HG03108 (cell line): ENCODE measurements at regions not wholly inside any gene's neighbourhood (a gene's known extent, or its start where the extent isn't known, plus 50 kb on each side); places are given as distances from the start of the nearest gene placed in this dataset.
"Not testable (repeated sequence)": the region's sequence is repeated elsewhere in the genome, so short reads cannot be mapped to it uniquely, and the experiment has no call there.

Experiments used
- ATAC-seq: cut with Tn5 transposase; IDR thresholded peaks from one replicate; pipeline ENCODE4 v1.9.1; 2021; ENCODE audit warnings: moderate library complexity; ENCODE audit not compliant: unreplicated experiment

DNA sequence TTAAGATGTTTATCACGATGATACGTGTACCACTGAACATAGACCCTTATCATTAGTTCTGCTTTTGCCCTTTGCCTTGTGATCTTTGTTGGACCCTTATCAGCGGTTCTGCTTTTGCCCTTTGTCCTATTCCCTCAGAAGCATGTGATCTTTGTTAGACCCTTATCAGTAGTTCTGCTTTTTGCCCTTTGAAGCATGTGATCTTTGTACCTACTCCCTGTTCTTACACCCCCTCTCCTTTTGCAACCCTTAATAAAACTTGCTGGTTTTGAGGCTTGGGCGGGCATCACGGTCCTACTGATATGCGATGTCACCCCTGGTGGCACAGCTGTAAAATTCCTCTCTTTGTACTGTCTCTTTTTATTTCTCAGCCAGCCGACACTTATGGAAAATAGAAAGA is 117.0 kb downstream of the SDHAF3 start:
- not testable (repeated sequence) for ATAC-seq

DNA sequence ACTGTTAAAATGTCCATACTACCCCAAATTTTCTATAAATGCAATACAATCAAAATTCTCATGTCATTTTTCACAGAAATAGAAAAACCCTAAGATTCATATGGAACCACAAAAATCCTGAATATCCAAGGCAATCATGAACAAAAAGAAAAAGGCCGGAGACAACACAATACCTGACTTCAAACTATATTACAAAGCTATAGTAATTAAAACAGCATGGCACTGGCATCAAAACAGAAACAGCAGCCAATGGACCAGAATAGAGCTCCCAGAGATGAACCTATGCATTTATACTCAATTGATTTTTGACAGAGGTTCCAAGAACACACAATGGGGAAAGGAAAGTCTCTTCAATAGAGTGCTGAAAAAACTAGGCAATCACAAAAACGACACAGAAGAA is 128.8 kb downstream of the SDHAF3 start:
- ATAC-seq = no peak

DNA sequence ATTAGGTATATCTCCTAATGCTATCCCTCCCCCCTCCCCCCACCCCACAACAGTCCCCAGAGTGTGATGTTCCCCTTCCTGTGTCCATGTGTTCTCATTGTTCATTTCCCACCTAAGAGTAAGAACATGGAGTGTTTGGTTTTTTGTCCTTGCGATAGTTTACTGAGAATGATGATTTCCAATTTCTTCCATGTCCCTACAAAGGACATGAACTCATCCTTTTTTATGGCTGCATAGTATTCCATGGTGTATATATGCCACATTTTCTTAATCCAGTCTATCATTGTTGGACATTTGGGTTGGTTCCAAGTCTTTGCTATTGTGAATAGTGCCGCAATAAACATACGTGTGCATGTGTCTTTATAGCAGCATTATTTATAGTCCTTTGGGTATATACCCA is 140.7 kb downstream of the SDHAF3 start:
- not testable (repeated sequence) for ATAC-seq

DNA sequence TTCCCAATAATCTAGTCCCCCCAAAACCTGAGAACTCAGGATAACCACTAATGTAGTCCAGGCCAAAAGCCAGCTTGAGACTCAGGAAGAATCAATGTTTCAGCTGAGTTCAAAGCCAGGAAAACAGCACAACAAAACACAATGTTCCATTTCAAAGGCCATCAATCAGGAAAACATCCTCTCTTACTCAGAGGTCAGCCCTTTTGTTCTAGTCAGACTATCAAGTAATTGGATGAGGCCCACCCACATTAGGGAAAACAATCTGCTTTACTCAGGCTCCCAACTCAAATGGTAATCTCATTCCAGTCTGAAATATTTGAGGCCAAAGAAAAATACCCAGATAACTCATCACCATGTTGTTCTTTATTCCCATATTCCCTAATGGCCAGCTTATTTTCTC is 152.2 kb downstream of the SDHAF3 start:
- ATAC-seq = no peak

DNA sequence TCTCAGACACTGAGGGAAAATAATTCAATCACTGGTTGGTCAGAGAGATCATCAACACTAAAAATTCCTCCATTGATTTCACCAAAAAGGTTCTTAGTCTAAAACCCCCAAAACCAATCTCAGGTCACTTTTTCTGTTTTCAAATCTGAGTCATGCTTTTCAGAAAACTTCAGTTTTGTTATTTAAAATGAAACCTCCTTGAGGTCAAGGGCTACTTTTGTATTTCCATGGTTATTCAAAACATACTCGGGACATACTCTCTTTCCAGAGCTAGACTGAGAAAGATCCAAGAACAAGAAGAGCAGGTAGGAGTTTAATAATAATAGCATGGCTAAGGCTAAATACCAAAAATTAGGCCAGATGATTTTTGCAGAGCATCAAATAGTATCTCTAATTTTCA is 152.8 kb downstream of the SDHAF3 start:
- no peak for ATAC-seq

DNA sequence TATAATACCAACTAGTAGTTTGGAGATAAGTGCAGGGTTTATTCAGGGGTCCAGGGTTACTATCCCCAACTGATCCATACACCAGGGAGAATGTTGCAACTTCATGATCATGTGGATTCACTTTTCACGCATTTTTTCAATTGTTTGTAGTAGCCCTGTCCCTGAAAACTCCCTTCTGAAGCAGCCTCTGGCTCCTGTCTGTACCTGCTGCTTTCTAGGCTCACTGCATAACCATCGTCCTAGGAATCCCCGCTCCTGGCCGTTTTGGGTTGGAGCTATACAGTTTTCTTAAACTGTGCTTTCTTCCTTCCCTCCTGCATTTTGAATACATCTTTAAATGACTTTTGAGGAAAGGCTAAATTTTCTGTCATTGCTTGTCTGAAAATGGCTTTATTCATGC is 154.1 kb downstream of the SDHAF3 start:
- ATAC-seq = no peak

DNA sequence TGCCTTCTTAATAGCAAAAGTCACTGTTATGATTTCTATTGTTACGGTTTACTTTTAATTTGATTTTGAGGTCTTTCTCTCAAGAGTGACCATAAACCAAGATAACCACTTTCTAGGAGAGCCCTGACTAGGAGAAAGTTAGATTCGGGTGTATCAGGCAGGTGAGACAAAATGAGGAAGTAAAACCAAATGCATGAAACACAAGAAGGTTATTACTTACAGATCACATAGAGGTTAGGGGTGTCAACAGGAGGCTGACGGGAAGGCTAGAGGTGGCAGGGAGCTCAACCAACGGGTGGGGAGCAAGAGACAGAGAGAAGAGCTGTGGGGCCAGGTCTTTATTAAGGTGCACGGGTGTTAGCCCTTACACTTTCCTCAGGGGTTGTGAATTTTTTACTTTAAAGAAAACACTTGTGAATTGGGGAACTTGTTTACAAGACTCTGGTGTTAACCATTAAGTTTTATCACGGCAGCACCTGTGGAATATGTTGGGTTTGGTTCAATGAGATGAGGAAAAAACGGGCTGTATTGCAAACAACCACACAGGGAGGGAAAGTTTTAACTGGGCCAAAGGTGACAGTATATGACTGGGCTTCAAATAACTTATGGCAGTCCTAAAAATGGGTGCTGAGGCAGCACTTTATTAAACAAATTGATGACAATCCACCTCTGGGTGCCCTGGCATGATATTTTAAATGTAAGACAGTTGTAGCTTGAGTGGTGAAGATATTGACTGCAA is 154.9 kb downstream of the SDHAF3 start:
- ATAC-seq = peak; percentile 77

DNA sequence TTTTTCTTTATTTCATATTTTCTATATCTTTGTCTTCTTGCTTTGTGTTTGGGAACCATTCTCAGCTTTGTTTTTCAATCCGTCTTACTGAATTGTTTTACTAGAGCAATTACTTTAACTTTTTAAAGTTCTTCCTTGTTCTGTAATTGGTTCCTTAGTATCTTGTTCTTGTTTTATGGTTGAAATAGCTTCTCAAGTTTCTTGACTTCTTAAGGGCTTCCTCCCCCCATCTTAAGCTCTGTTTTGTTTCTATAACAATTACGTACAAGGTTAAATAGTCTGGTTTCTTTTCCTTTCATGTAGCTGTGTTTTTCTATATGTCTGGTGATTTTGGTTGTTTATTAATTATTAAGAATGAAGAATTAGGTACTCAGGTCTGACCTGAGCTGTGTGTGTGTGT is 158.0 kb downstream of the SDHAF3 start:
- no peak for ATAC-seq

DNA sequence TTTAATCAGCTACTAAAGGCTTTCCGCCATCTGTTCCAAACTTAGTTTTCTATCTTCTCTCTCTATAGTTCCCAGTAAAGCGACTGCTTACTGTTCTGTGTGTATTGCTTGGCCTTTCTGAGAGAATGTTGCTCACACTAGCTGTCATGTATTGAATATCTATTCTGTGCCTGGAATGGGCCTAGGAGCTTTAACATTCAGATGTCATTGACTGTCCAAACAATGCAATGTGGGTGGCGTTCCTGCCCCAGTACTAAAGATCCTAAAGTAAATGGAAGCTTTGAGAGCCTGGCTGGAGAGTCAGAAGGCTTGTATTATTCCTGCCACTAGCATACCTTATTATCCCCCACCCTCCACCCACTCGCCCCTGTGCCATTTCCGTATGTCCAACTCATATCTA is 163.5 kb downstream of the SDHAF3 start:
- no peak for ATAC-seq

DNA sequence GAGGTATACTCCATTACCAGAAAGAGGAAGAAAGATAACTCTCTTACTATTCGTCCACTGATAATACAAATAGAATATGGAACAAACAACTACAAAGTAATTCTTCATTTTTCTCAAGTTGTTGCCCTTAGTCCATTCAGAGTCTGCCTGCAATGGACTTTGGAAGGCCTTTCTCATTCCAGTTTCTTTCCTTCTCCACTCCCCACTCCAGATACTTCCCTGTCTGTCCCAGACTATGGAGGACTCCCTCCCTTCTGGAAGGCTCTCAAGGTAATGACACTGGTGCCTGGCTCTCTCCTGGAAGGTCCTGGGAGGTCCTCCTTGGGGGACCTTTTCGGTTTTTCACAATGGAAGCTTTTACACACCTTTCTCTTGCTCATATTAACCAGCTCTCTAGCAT is 167.8 kb downstream of the SDHAF3 start:
- no peak for ATAC-seq

DNA sequence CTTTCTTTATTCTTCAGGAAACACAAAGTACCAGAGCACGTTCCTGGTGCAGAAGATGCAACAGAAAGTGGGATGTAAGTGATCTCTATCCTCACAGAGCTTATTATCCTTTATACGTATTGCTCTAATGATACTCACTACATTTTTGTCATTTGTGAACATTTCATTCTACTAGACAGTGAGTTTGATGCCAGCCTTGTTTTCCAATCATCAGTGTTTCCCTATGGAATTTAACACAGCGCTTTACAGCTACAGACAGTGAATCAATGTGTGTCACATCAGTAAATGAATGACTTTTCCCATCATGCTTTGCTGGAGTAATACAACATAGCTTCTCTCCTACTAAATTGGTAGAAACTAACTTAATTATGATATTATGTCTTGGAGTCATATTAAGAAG is 175.5 kb downstream of the SDHAF3 start:
- no peak for ATAC-seq

DNA sequence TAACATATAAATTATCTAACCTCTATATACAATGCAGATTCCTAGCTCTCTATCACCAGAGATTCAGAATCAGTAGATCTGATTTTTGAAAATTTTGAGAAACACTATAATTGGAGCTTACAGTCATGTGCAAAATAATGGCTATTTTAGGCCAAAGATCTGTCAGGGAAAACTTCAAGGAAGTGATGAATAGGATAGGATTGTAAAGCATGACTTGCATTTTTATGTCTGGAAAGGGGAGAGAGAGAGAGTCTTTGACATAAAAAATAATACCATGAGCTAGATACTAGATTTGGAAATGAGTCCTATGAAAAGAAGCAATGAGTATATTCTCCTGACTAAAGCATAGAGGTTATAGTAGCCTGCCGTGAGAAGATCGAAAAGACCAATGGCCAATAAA is 181.1 kb downstream of the SDHAF3 start:
- ATAC-seq = no peak

DNA sequence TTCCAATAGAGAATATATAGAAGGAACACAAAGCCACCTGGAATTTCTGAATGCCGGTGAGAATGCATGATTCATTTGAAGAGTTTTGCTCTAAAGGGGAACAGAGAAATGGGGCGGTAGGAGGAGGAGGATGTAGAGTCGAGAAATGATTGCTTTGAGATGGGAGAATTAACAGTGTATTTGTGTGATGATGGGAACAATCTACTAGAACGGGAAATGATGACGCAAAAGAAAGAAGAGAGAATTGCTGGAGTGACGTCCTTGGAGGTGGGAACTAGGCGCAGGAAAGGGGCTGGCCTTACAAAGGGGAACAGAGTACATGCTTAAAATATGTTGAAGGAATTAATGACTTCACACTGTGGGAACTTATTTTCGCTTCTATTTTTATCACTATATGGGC is 188.1 kb downstream of the SDHAF3 start:
- ATAC-seq = no peak

DNA sequence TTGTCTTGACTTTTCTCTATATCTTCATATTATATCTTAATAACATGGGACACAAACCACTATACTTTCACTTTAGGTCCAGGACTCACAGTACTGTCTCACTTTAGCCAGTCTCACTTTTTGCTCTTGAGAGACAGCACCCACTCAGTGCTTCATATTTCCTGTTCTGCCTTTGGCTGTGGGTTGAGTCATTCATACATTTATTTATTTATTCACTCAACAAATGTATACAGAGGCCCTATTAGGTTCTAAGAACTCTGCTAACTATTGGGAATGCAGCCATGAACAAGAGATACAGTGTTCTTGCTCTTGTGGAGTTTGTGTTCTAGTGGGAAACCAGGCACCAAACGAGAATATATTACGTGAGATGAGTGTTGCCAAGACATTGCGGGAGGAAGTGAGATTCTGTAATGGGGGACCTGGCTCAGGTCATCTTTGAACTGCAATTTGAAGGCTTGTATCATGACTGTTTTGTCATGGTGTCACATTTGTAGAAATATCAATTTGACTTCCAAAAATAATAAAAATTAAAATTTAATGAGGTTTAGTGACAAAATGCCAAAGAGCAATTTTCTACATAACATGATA is 190.1 kb downstream of the SDHAF3 start:
- no peak for ATAC-seq

DNA sequence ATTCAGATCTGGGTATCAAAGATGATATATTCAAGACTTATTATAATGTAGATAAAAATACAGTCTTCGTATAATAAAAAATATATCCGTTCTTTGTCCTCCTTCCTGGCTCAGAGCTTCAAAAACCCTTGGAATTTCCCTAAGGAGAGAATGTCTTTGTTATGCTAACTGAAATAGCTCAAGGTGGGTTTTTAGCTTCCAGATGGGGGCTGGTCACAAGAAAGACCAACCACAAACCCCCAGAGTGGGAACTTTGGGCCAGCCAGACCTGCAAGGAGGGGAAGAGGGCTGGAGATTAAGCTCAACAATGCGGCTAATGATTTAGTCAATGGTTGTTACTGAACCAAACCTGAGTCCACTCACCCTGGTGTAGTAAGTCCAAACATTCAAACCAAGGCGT is 196.4 kb downstream of the SDHAF3 start:
- ATAC-seq = no peak

DNA sequence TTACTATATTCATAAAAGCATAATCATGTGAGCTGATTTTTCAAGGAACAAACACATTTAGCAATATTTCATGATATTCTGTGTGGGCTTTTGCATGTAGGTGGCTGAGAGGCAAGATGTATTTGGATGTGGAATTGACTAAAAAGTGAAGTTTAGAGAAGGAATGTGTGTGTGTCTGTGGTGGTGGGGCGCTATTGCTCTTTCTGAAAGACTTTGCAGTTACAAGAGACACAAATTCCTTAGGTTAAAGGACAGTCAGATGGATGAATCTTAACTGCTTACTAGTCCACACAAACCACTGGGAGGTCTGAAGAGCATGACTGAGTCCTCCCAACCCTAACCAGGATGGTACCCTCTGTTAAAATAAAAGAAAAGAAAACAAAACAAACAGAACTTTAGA is 200.1 kb downstream of the SDHAF3 start:
- no peak for ATAC-seq

DNA sequence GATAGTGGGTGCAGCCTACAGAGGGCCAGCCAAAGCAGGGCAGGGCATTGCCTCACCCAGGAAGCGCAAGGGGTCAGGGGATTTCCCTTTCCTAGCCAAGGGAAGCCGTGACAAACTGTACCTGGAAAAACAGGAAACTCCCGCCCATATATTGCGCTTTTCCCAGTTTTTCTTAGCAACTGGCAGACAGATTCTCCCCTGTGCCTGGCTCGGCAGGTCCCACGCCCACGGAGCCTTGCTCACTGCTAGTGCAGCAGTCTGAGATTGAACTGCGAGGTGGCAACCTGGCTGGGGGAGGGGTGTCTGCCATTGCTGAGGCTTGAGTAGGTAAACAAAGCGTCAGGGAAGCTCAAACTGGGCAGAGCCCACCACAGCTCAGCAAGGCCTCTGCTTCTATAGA is 212.4 kb downstream of the SDHAF3 start:
- not testable (repeated sequence) for ATAC-seq

DNA sequence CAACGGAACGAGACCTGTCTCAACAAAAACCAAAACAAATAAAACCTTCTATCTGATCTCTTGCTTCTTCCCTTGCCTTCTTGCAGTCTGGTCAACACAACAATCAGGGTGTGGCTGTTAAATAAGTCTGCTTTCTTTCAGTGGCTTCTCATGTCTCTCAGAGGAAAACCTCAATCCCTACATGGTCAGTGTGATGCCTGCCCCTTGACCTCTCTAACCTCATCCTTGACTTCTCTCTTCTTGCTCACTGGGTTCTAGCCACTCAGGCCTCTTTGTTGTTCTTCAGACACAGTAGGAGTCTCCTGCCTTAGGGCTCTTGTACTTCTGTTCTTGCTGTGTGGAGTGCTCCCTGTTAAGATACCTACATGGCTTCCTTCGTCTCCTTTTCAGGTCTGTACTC is 220.4 kb downstream of the SDHAF3 start:
- no peak for ATAC-seq

DNA sequence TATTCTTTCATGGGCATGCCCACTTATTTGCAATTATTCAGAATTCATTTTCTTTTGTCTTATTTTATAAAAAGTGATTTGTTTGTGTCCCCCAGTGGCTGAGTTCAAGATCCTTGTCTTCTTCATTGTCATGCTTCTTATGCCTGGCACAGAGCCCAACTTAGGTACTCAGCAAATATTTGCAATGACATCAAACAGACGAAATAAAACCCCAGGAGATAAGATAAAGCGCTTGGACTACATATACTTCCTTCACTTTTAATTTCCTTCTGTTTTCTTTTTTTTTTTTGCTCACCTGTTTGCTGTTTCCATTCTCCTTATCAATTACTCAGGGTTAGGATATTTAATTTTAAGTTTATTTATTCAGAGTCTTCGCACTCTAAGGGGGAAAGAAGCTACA is 225.0 kb downstream of the SDHAF3 start:
- no peak for ATAC-seq

DNA sequence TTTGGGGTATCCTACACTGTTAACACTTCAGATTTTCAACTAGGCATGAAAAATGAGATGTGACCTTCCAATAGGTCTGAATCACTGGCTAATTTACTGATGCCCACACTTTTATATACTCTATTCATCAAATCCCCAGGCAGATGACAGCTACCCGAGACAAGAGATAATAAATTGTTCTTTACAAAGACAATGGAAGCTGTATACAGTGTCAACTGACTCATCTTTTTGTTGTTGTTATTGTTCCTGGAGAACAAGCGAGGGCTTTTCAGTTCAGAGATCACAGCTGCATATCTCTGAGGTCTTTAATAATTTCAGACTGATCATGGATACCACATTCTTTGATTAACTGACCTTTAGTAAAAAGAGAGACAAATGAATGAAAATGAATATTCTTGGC is 228.9 kb downstream of the SDHAF3 start:
- ATAC-seq = no peak

DNA sequence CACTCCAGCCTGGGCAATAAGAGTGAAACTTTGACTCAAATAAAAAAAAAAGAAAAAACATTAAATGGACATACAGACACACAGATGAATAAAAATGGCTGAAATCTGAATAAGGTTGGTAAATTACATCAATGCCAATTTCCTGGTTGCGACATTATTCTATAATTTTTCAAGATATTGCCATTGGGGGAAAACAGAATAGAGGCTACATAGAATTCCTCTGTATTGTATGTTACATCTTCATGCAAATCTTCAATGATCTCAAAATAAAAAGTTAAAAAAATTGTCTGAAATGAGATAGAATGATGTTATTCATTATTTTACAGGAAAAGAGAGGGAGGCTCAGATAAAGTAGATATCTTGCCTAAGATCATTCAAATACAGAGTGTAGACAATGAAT is 234.0 kb downstream of the SDHAF3 start:
- no peak for ATAC-seq

DNA sequence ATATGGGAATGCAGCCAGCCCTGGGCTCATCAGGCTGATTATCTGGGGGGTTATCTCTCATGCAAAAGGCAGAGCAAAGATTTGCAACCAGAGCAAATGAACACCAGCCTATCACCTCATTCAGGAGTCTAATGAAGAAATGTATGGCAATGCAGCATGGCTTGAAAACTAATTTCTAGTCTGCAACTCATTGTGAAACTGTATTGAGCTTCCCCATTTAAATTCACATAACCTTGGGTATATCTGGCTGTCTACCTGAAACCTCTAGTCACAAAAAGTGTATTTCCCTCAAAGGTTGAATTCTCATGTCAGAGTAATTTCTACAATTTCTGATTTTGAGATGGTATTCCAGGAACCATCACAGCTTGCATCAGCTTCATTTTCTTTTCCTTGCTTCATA is 240.0 kb downstream of the SDHAF3 start:
- no peak for ATAC-seq

DNA sequence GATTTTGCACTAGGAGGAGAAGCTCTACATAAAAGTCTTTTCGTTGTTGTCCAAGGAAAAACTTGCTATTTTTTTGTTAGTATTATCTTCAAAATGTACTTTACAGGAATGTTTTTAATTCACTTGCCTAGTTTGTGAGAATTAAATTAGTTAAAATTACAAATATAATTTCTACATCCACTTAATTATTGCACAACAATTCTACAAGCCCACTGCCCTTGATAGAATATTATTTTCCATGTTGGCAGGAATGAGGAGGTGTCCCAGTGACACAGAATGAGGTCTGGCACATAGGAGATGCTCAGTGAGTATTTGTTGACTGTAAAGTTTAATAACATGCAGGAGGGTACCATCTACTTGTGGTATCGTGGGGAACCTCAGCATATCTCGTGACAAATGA is 255.4 kb downstream of the SDHAF3 start:
- no peak for ATAC-seq
